Spinal cord (tissue), 9 donors: ENCODE measurements at regions not wholly inside any gene's neighbourhood (a gene's known extent, or its start where the extent isn't known, plus 50 kb on each side); places are given as distances from the start of the nearest gene placed in this dataset.

Experiments
- DNase-seq, 6 donors: peaks; one replicate each; pipeline versions ENCODE4 v3.0.0 to v3.0.0-alpha.2; 2013 to 2015; ENCODE audit warnings: low spot score in 6 of 6, low read depth in 4 of 6
- H3K27ac ChIP-seq: one replicate; pipeline ENCODE4 v1.5.1; 2013; ENCODE audit warnings: low read depth, low read length, control low read depth
- H3K27me3 ChIP-seq: one replicate; pipeline ENCODE4 v1.6.1; 2013; ENCODE audit warnings: low read length; ENCODE audit not compliant: control insufficient read depth, insufficient read depth
- H3K36me3 ChIP-seq: one replicate; pipeline ENCODE4 v1.6.1; 2013; ENCODE audit warnings: low read length; ENCODE audit not compliant: control insufficient read depth, insufficient read depth
- H3K4me1 ChIP-seq: one replicate; pipeline ENCODE4 v1.6.1; 2013; ENCODE audit warnings: low read length; ENCODE audit not compliant: control insufficient read depth, insufficient read depth
- H3K4me3 ChIP-seq: one replicate; pipeline ENCODE4 v1.5.1; 2013; ENCODE audit warnings: low read depth, low read length, control low read depth
- H3K9me3 ChIP-seq: one replicate; pipeline ENCODE4 v1.6.1; 2013; ENCODE audit warnings: low read length; ENCODE audit not compliant: control insufficient read depth, insufficient read depth
- WGBS: methylation state at CpG from one replicate; pipeline ENCODE4 v1.1.5; 2013; ENCODE audit warnings: missing lambda C conversion rate; ENCODE audit not compliant: insufficient coverage; 5-methylcytosine and 5-hydroxymethylcytosine counted together
- donor health status: healthy.

- WGBS = 60% methylated on average over 1 of the region's 1 CpG
- no peaks in the 10 kb centered on the region for H3K4me1 ChIP-seq
- no peaks in the 10 kb centered on the region for H3K27me3 ChIP-seq
- no peaks in the 10 kb centered on the region for H3K36me3 ChIP-seq
- H3K9me3 ChIP-seq = no peaks in the 10 kb centered on the region
- no peak overlapping the region for H3K4me3 ChIP-seq
- no peak for DNase-seq
- no peak overlapping the region for H3K27ac ChIP-seq
Observed at GRCh38 chr1:82401116-82401515, 600.4 kb downstream of the ADGRL2 start.

- Histone ChIP-seq H3K9me3 (no peaks in the 10 kb centered on the region), H3K27ac (no peak overlapping the region), H3K36me3 (no peaks in the 10 kb centered on the region), H3K27me3 (no peaks in the 10 kb centered on the region), H3K4me3 (no peak overlapping the region), H3K4me1 (no peaks in the 10 kb centered on the region)
- 67% methylated on average over 3 of the region's 4 CpGs for WGBS
- no peak for DNase-seq
Observed at GRCh38 chr1:82400521-82400920, 599.8 kb downstream of the ADGRL2 start.

GRCh38 chr1:82399093-82399492 is 598.4 kb downstream of the ADGRL2 start:
- no peak overlapping the region for H3K27ac ChIP-seq
- no peak for DNase-seq
- no peaks in the 10 kb centered on the region for H3K9me3 ChIP-seq
- no peaks in the 10 kb centered on the region for H3K4me1 ChIP-seq
- H3K4me3 ChIP-seq = no peak overlapping the region
- H3K36me3 ChIP-seq = no peaks in the 10 kb centered on the region
- H3K27me3 ChIP-seq = no peaks in the 10 kb centered on the region

GRCh38 chr1:82398357-82398756 is 597.6 kb downstream of the ADGRL2 start:
- Histone ChIP-seq H3K4me1 (no peaks in the 10 kb centered on the region), H3K27ac (no peak overlapping the region), H3K9me3 (no peaks in the 10 kb centered on the region), H3K27me3 (no peaks in the 10 kb centered on the region), H3K4me3 (no peak overlapping the region), H3K36me3 (no peaks in the 10 kb centered on the region)
- DNase-seq = no peak

DNA sequence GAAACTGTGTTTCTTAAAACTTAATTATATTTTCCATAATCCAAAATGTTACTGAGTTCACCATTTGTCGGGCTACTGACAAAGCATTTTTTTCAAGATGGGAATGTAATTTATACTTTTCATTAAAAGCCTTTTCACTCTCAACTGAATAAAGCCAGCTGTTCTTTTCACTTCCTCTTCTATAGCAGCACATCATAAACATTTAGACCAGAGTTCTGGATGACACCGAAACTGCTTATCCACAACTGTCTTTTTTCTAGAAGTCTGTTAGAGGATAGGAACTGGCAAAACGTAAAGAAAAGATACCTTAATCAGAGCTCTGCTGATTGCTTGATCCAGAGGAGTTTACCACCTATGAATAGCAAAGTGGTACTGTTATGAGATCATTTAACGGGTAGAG is 594.7 kb downstream of the ADGRL2 start:
- no peak overlapping the region for H3K27ac ChIP-seq
- no peak overlapping the region for H3K4me3 ChIP-seq
- no peaks in the 10 kb centered on the region for H3K9me3 ChIP-seq
- WGBS = no CpG with 5 or more reads among the region's 4 CpGs
- peaks cover 2% of the 10 kb centered on the region for H3K4me1 ChIP-seq
- H3K36me3 ChIP-seq = no peaks in the 10 kb centered on the region
- DNase-seq = no peak
- H3K27me3 ChIP-seq = no peaks in the 10 kb centered on the region

DNA sequence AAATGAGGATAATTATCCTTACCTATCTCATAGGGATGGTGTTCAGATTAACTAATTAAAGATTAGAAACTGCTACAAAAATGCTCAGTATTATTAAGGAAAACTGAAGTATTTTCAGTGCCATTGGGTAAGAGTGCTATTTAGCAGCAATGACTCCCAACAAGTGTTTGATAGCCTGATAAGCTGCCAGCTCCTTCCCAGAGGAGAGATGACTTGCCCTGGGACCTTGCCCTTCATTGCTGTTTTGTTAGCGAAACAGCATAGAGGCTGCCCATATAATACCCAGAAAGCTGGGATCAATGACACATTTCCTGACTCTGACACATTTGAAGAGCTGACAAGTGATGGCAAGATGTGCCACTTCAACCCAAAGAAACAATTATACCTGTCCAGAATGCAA is 592.2 kb downstream of the ADGRL2 start:
- no peak for DNase-seq
- Histone ChIP-seq H3K27ac (no peak overlapping the region), H3K4me3 (no peak overlapping the region), H3K36me3 (no peaks in the 10 kb centered on the region), H3K4me1 (peaks cover 2% of the 10 kb centered on the region), H3K9me3 (no peaks in the 10 kb centered on the region), H3K27me3 (no peaks in the 10 kb centered on the region)
- no CpG with 5 or more reads among the region's 1 CpG for WGBS

DNA sequence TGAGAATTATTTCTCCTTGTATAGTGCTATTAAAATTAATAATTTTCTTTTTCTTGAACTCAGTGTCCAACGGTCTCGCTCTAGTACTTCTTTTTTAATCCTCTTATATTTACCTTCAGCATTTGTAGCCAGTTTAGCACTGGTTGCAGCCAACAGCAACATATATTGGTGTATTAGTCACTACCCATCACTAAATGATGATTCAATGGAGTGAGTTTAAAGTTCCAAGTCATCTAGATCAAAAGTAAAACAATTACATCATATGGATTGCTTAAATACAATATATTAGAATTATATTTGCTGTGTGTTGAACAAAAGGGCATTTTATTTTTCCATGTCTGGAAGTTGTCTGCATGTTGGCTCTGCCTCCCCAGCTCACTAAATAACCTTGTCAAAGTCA is 591.8 kb downstream of the ADGRL2 start:
- WGBS = no CpG with 5 or more reads among the region's 2 CpGs
- Histone ChIP-seq H3K4me1 (peaks cover 2% of the 10 kb centered on the region), H3K27me3 (no peaks in the 10 kb centered on the region), H3K4me3 (no peak overlapping the region), H3K27ac (no peak overlapping the region), H3K9me3 (no peaks in the 10 kb centered on the region), H3K36me3 (no peaks in the 10 kb centered on the region)
- DNase-seq = no peak

DNA sequence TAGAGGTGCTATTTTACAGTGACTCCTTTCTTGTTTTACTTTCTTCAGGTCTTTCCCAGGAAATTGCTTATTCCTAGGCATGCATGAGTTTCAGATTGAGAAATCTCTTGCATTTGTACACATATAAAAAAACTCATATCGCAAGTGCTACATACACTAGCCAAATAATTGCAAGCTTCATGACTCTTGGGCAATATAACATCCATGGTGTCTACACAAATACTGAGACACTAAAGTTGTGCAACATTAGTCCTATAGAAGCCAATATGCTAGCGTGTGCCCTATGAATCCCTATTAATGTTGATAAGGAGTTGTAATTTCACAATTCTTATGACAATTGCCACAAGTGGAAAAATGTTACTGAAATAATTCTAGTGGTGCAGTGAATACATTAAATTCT is 591.0 kb downstream of the ADGRL2 start:
- H3K4me3 ChIP-seq = no peak overlapping the region
- no peaks in the 10 kb centered on the region for H3K27me3 ChIP-seq
- 83% methylated on average over 1 of the region's 2 CpGs for WGBS
- DNase-seq = no peak
- H3K4me1 ChIP-seq = peaks cover 2% of the 10 kb centered on the region
- H3K36me3 ChIP-seq = no peaks in the 10 kb centered on the region
- no peak overlapping the region for H3K27ac ChIP-seq
- H3K9me3 ChIP-seq = no peaks in the 10 kb centered on the region

- DNase-seq = peak in 1 of 6 donors; percentile 8
- no peaks in the 10 kb centered on the region for H3K27me3 ChIP-seq
- H3K36me3 ChIP-seq = no peaks in the 10 kb centered on the region
- no peak overlapping the region for H3K4me3 ChIP-seq
- H3K27ac ChIP-seq = no peak overlapping the region
- H3K4me1 ChIP-seq = peaks cover 2% of the 10 kb centered on the region
- no peaks in the 10 kb centered on the region for H3K9me3 ChIP-seq
- WGBS = no CpG with 5 or more reads among the region's 1 CpG
Observed at GRCh38 chr1:82390627-82391026, 589.9 kb downstream of the ADGRL2 start.

GRCh38 chr1:82388679-82389078 is 587.9 kb downstream of the ADGRL2 start:
- DNase-seq = peak in 2 of 6 donors; percentile 40 to 55
- Histone ChIP-seq H3K4me3 (no peak overlapping the region), H3K36me3 (no peaks in the 10 kb centered on the region), H3K27ac (no peak overlapping the region), H3K9me3 (no peaks in the 10 kb centered on the region), H3K27me3 (no peaks in the 10 kb centered on the region), H3K4me1 (peaks cover 2% of the 10 kb centered on the region)
- WGBS = 40% methylated on average over 1 of the region's 1 CpG

DNA sequence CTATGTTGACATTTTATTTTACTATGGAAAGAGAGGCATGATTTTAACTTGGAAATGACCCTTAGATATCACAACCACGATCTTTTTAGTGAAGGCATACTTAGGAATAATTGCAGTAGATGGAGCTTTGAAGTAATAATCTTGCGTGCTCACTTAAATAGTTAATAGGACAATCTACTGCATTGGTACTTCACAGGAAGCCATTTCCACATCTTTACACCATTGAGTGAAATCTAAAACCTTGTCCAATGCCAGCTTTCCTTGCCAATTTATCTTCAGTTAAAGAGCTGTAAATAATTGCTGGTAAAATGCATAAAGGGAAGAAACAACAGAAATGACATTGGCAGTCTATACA is 586.3 kb downstream of the ADGRL2 start:
- no CpG with 5 or more reads among the region's 2 CpGs for WGBS

More for the DNA sequence above, 586.3 kb downstream of the ADGRL2 start:
- Histone ChIP-seq H3K27ac (no peak overlapping the region), H3K4me3 (no peak overlapping the region), H3K9me3 (no peaks in the 10 kb centered on the region), H3K27me3 (no peaks in the 10 kb centered on the region), H3K4me1 (no peaks in the 10 kb centered on the region), H3K36me3 (no peaks in the 10 kb centered on the region)
- no peak for DNase-seq
